Fibroblast of the aortic adventitia (primary cell): ENCODE measurements at regions not wholly inside any gene's neighbourhood (a gene's known extent, or its start where the extent isn't known, plus 50 kb on each side); places are given as distances from the start of the nearest gene placed in this dataset.

Experiments
- DNase-seq: peaks from one replicate; pipeline ENCODE4 v3.0.0-alpha.2; 2010; ENCODE audit warnings: low read depth
- H3K4me3 ChIP-seq: 2 replicates; pipeline ENCODE4 v1.5.1; 2011; ENCODE audit warnings: low read depth, mild to moderate bottlenecking, control low read depth, low read length, moderate library complexity
- CTCF ChIP-seq: IDR thresholded peaks from 2 replicates; pipeline ENCODE4 v1.5.1; 2011; ENCODE audit warnings: mild to moderate bottlenecking, low read length, control low read depth, inconsistent platforms; ENCODE audit not compliant: insufficient read depth

GRCh38 chr6:134607411-134607810 is 289.5 kb upstream of the SGK1 start:
- no peak for TF ChIP-seq CTCF

GRCh38 chr6:134605034-134605433 is 287.1 kb upstream of the SGK1 start:
- DNase-seq: no peak
- H3K4me3 ChIP-seq: no peak overlapping the region
- TF ChIP-seq CTCF: no peak

More at GRCh38 chr6:134607411-134607810, 289.5 kb upstream of the SGK1 start:
- DNase-seq: no peak
- H3K4me3 ChIP-seq: no peak overlapping the region

- no peak overlapping the region for H3K4me3 ChIP-seq
- no peak for DNase-seq
- TF ChIP-seq CTCF: no peak
Measured at GRCh38 chr6:134604014-134604676, 286.2 kb upstream of the SGK1 start.

GRCh38 chr6:134603561-134603960 is 285.6 kb upstream of the SGK1 start:
- no peak for TF ChIP-seq CTCF
- no peak for DNase-seq
- H3K4me3 ChIP-seq: no peak overlapping the region

GRCh38 chr6:134602123-134602522 is 284.2 kb upstream of the SGK1 start:
- DNase-seq: no peak
- no peak for TF ChIP-seq CTCF
- H3K4me3 ChIP-seq: no peak overlapping the region

- no peak for DNase-seq
- no peak overlapping the region for H3K4me3 ChIP-seq
- no peak for TF ChIP-seq CTCF
Measured at GRCh38 chr6:134600671-134601070, 282.8 kb upstream of the SGK1 start.

GRCh38 chr6:134599079-134599478 is 281.2 kb upstream of the SGK1 start:
- no peak for TF ChIP-seq CTCF
- no peak for DNase-seq
- no peak overlapping the region for H3K4me3 ChIP-seq
